ELR (cell line): ENCODE measurements at regions not wholly inside any gene's neighbourhood (a gene's known extent, or its start where the extent isn't known, plus 50 kb on each side); places are given as distances from the start of the nearest gene placed in this dataset.
"Not testable (repeated sequence)": the region's sequence is repeated elsewhere in the genome, so short reads cannot be mapped to it uniquely, and the experiment has no call there.

Experiments used
- DNase-seq: peaks from one replicate; pipeline ENCODE4 v3.0.0-alpha.2; 2015; ENCODE audit warnings: low read depth

DNA sequence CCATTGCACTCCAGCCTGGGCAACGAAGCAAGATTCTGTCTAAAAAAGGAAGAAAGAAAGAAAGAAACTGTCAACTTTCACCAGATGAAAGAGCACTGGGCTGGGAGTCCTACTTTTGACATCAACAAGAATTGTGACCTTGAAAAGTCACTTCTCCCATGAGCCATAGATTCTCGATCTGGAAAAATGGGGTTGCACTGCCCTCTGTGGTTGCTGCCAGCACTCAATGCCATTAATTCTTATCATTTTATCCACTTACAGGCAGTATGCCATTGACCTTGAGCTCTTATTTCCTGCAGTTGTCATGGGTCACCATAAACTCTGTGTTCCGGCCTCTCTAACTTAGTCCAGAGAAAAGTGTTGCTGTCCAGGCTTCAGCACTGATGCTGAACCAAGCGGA lies 137.2 kb downstream of the NOC3L start:
- DNase-seq = peak; percentile 26

DNA sequence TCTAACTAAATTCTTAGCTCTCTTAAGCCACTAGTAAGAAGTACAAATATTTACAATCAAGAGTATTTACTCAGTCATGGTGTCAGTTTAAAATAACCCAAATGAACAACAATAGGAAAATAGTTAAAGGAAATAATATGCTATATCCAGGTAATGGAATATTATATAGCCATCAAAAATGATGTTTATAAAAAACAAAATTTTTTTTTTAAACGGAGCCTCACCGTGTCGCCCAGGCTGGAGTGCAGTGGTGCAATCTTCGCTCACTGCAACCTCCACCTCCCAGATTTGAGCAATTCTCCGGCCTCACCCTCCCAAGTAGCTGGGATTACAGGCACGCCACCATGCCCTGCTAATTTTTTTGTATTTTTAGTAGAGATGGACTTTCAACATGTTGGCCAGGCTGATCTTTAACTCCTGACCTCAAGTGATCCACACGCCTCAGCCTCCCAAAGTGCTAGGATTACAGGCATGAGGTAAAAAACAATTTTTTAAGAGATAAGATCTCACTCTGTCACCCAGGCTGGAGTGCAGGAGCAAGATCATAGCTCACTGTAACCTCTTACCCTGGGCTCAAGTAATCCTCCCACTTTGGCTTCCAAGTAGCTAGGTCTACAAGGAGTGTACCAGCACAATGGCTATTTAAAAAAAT lies 132.5 kb downstream of the NOC3L start:
- DNase-seq = no peak

GRCh38 chr10:94232711-94233383 lies 129.9 kb downstream of the NOC3L start:
- peak; percentile 21 for DNase-seq

- DNase-seq = no peak
Measured at GRCh38 chr10:94235461-94235860, 127.3 kb downstream of the NOC3L start.

DNA sequence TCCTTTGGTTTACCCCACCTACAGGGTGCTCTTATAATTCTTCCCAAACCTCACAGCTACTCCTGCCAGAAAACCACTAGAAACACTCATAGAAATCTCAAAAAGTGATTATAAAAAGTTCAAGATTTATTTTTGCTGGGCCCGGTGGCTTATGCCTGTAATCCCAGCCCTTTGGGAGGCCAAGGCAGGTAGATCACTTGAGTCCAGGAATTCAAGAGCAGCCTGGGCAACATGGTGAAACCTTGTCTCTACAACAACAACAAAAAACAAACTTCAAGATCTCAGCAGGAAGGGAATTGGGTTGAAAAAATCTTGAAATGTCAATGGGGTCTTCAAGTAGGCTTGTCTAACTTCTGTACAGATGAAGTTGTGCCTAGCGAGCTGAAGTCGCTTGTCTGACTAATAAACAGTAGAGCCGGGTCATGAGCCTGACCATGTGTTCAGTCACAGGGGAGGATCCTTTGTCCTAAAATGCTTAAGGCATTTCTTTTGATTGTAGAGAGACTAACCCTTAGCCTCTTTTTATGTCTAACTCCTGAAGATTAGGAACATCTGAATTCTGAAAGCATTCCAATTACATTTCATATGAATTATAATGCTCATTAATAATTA lies 124.6 kb downstream of the NOC3L start:
- no peak for DNase-seq

DNA sequence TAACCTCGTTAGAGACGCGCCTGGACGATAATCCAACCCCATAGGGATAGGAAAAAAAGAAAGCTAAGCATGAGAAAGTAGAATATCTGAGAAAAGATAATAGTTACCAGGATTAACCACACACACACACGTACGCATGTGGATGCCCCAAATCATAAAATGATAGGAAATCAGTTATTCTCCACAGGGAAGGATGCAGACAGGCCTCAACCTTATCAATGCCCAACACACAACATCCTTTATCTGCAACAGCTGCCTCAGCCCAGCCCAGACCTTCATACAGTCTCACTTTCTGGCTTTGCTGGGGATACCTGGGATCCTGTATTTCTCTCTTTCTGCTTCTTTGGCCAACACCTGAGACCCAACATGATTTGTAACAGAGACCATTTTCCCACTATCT lies 123.0 kb downstream of the NOC3L start:
- no peak for DNase-seq

GRCh38 chr10:94240491-94240890 lies 122.2 kb downstream of the NOC3L start:
- DNase-seq = no peak

- DNase-seq = no peak
Measured at GRCh38 chr10:94240901-94241300, 121.8 kb downstream of the NOC3L start.

- DNase-seq = no peak
Measured at GRCh38 chr10:94251098-94251497, 111.6 kb downstream of the NOC3L start.

DNA sequence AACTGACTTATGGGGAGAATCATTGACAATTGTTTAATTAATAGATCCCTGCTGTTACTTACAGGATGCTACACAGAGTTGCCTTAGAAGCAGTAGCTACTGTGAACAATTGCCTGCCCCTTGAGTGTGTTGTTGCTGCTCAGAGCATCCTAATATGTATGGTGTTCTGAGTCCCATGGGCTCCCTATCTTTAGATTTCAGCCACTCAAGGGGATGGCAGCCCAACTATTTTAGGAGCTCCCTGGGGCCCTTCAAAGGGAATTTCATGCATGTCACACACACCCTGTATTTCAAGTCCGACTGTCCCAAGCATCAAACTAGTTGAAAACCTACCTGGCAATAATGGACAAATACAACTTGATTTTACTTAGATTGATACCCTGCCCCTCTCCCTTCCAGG lies 111.2 kb downstream of the NOC3L start:
- DNase-seq = no peak

- DNase-seq = not testable (repeated sequence)
Measured at GRCh38 chr10:94257407-94257806, 105.3 kb downstream of the NOC3L start.

- no peak for DNase-seq
Measured at GRCh38 chr10:94260455-94260854, 102.3 kb downstream of the NOC3L start.

GRCh38 chr10:94264085-94264484 lies 98.7 kb downstream of the NOC3L start:
- no peak for DNase-seq

DNA sequence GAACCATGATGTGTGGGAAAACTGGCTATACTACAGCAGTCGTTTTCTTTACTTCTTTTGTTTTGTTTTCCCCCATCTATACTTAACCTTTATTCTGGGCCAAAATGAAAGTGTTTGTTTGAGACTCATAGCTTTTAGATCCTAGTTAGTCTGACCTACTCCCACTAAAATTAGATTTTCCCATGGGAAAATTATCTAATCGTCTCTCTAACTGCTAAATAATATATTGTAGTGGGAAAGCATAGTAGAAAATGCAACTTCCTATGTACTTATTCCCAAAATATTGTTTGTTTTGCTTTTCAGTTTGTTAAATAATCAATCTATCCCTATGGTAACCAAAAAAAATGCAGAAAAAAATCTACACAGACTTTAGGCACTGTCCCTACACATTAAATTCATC lies 96.6 kb downstream of the NOC3L start:
- no peak for DNase-seq

- no peak for DNase-seq
Measured at GRCh38 chr10:94268652-94269051, 94.1 kb downstream of the NOC3L start.

- DNase-seq = no peak
Measured at GRCh38 chr10:94274142-94274787, 88.5 kb downstream of the NOC3L start.

- DNase-seq = no peak
Measured at GRCh38 chr10:94276140-94276539, 86.6 kb downstream of the NOC3L start.

GRCh38 chr10:94277450-94277849 lies 85.3 kb downstream of the NOC3L start:
- no peak for DNase-seq

DNA sequence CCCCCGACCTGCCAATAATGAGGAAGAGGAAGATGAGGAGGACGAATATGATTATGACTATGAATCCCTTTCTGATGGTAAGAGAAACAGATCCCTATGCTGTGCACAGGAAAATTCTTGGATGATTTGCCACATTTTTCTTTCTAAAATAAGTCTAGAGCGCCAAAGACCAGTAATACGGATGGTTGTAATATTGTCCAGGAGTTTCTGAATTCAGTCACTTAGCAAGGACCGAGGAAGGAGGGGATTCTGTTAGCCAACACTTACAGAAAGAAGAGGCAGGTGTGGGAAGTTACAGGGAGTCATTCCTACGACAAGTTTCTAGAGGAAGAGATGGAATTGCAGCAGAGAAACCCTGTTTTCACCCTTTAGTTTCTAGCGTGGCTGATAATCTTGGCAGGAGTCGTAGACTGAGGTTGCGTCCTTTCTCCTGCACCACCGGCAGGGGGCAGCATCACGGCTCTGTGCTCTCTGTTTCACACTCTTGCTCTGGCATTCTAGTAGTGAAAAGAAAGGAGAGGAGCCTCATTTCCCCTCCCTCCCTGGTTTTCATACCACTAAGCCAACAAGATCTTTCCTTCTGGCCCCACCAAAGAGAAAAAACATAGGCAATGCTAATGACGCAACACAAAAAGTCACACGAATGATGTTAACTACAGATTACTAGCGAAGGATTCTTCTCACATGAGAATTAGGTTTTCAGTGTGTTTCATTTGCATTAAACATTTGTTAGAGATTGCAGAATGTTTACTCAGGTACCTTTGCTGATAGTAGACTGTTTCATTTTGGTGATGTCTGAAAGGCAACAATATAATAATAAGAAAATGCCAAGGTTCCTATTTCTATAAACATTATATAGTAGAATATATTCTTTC lies 82.7 kb downstream of the NOC3L start:
- peak; percentile 67 for DNase-seq

DNA sequence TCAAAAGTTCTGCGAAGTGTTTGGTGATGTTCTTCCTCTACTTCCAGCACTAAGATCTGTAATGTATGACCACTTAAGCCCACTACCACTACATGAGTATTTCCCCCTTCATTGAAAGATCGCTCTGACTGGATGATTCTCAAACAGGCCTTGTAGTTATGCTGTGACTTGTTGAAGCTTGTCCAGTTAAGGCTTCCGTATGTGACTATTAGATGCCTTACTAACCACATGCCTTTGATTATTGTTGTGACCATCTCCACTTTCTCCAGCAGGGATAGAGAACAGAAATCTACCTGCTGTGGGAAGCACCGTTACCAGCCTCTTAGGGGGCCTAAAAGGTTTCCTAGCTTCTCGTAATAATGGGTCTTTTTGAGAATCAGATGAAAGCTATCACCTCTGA lies 81.1 kb downstream of the NOC3L start:
- no peak for DNase-seq

GRCh38 chr10:94282369-94282768 lies 80.4 kb downstream of the NOC3L start:
- peak; percentile 22 for DNase-seq
